ENCODE measurements at regions not wholly inside any gene's neighbourhood (a gene's known extent, or its start where the extent isn't known, plus 50 kb on each side); places are given as distances from the start of the nearest gene placed in this dataset.

- Mint-ChIP-seq H3K4me3 (ENCODE audit: unreplicated experiment) (no peak overlapping the region), H3K27me3 (ENCODE audit: unreplicated experiment) (no peaks in the 10 kb centered on the region), H3K27ac (ENCODE audit: unreplicated experiment) (no peak overlapping the region), H3K9me3 (ENCODE audit: unreplicated experiment) (no peaks in the 10 kb centered on the region), H3K4me1 (ENCODE audit: low read depth, unreplicated experiment) (no peaks in the 10 kb centered on the region), H3K36me3 (ENCODE audit: unreplicated experiment) (no peaks in the 10 kb centered on the region)
- no peak for TF ChIP-seq CTCF (IDR thresholded peaks at IDR 0.05; ENCODE audit: partially characterized antibody, unreplicated experiment)
- DNase-seq = no peak
Measured at GRCh38 chr14:85714069-85714468, 184.1 kb downstream of the FLRT2 start.

- Mint-ChIP-seq H3K36me3 (ENCODE audit: unreplicated experiment) (no peaks in the 10 kb centered on the region), H3K4me3 (ENCODE audit: unreplicated experiment) (no peak overlapping the region), H3K4me1 (ENCODE audit: low read depth, unreplicated experiment) (no peaks in the 10 kb centered on the region), H3K27ac (ENCODE audit: unreplicated experiment) (no peak overlapping the region), H3K9me3 (ENCODE audit: unreplicated experiment) (no peaks in the 10 kb centered on the region), H3K27me3 (ENCODE audit: unreplicated experiment) (no peaks in the 10 kb centered on the region)
- no peak for DNase-seq
- TF ChIP-seq CTCF (IDR thresholded peaks at IDR 0.05; ENCODE audit: partially characterized antibody, unreplicated experiment) = no peak
Measured at GRCh38 chr14:85711620-85712019, 181.7 kb downstream of the FLRT2 start.

Measured in glutamatergic neuron (in vitro differentiated cells).